ENCODE measurements at regions not wholly inside any gene's neighbourhood (a gene's known extent, or its start where the extent isn't known, plus 50 kb on each side); places are given as distances from the start of the nearest gene placed in this dataset.

DNA sequence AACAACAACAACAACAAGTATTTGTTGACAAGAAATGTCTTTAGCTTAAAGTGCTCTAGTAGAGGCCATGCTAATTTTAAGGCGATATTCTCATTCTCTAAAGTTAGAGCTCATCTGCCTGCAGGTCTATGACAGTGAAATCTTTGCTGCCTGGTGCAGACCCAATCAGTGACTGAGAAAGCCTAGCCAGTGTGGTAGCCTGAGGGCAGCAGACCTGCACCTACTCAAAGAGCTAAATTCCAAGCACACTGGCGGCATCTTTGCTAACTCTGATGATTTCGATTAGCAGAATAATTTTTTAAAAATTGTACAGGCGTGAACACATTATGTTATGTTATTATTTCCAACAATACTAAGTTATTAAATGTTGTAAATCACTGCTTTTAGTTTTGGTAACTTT is 228.8 kb upstream of the RGMA start (continued):
- TF ChIP-seq, protein P1, sequence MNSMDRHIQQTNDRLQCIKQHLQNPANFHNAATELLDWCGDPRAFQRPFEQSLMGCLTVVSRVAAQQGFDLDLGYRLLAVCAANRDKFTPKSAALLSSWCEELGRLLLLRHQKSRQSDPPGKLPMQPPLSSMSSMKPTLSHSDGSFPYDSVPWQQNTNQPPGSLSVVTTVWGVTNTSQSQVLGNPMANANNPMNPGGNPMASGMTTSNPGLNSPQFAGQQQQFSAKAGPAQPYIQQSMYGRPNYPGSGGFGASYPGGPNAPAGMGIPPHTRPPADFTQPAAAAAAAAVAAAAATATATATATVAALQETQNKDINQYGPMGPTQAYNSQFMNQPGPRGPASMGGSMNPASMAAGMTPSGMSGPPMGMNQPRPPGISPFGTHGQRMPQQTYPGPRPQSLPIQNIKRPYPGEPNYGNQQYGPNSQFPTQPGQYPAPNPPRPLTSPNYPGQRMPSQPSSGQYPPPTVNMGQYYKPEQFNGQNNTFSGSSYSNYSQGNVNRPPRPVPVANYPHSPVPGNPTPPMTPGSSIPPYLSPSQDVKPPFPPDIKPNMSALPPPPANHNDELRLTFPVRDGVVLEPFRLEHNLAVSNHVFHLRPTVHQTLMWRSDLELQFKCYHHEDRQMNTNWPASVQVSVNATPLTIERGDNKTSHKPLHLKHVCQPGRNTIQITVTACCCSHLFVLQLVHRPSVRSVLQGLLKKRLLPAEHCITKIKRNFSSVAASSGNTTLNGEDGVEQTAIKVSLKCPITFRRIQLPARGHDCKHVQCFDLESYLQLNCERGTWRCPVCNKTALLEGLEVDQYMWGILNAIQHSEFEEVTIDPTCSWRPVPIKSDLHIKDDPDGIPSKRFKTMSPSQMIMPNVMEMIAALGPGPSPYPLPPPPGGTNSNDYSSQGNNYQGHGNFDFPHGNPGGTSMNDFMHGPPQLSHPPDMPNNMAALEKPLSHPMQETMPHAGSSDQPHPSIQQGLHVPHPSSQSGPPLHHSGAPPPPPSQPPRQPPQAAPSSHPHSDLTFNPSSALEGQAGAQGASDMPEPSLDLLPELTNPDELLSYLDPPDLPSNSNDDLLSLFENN (IDR thresholded peaks at IDR 0.05; ENCODE audit: low read depth in 2 of 2, low read length in 2 of 2) = no peak

DNA sequence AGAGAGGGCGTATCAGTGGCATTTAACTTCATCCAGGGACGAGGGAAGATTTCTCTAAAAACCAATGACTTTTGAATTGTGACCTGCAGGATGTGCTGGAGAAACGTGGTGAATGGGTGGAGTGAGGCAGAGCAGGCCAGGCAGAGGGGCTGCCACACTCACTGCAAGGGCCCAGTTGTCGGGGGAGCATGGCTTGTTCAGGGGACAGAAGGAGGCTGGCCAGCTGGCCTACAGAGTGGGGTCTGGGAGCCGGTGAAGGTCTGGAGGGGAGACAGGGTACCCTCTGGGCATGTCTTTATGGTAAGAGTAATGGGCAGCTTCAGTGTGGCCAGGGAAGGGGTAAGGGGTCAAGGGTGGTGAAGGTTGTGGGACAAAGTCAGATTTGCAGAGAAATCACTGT is 225.2 kb upstream of the RGMA start:
- no peaks in the 10 kb centered on the region for H4K20me1 ChIP-seq (replicated peaks; ENCODE audit: control insufficient read depth, insufficient read depth, low read length)
- H3K9ac ChIP-seq (ENCODE audit: insufficient read depth in 1 of 2, low read depth in 2 of 2, low read length in 2 of 2) = no peak overlapping the region
- peaks cover 2 to 14% of the 10 kb centered on the region in 2 experiments; a peak in 2 of 5 replicates for H3K27me3 ChIP-seq (ENCODE audit: control insufficient read depth in 2 of 2, insufficient read depth in 2 of 2, low read length in 2 of 2)
- H3K4me3 ChIP-seq = no peak overlapping the region
- no peaks in the 10 kb centered on the region for H3K9me3 ChIP-seq (replicated peaks; ENCODE audit: control insufficient read depth, insufficient read depth, low read depth, low read length)
- BruUV-seq (replicated peaks) = no TSS peak
- ATAC-seq (no peak), DNase-seq (ENCODE audit: extremely low read depth in 1 of 4, low spot score in 3 of 4) (no peak), FAIRE-seq (no peak)
- H3K9me1 ChIP-seq (ENCODE audit: control insufficient read depth, insufficient read depth, low read length) = no peaks in the 10 kb centered on the region
- intact Hi-C loops (cut with micrococcal nuclease) = no loop called here
- H3K36me3 ChIP-seq (ENCODE audit: control insufficient read depth, insufficient read depth, low read length) = no peaks in the 10 kb centered on the region
- ChIA-PET CTCF (ENCODE audit: low intra/inter-chr PET ratio) (no interaction called here), POLR2A (no interaction called here)
- no peak overlapping the region for H3K4me2 ChIP-seq (ENCODE audit: insufficient read depth, low read length)
- no peak overlapping the region for H3K27ac ChIP-seq (ENCODE audit: extremely low read depth, low read depth, low read length)
- in situ Hi-C loops (cut with MboI) = no loop called here
- no peak overlapping the region for H2AFZ ChIP-seq (ENCODE audit: low read depth, low read length)
- H3K79me2 ChIP-seq (ENCODE audit: control insufficient read depth, insufficient read depth, low read length) = no peaks in the 10 kb centered on the region
- no peaks in the 10 kb centered on the region for H3K4me1 ChIP-seq (replicated peaks in 1 of 2; ENCODE audit: control insufficient read depth in 2 of 2, insufficient read depth in 2 of 2, low read length in 2 of 2)
- 0% methylated on average over 4 of the region's 5 CpGs for WGBS (ENCODE audit: insufficient coverage, low coverage, missing lambda C conversion rate)
- TF ChIP-seq ZNF668 (CRISPR knock-in tag; IDR thresholded peaks at IDR 0.05) (no peak), NR3C1 (CRISPR knock-in tag; IDR thresholded peaks at IDR 0.05) (no peak), SIX5 (IDR thresholded peaks at IDR 0.05; ENCODE audit: borderline replicate concordance in 1 of 2, insufficient read depth in 1 of 2, low read depth in 1 of 2, low read length in 2 of 2) (no peak), ZBTB17 (CRISPR knock-in tag; IDR thresholded peaks at IDR 0.05) (no peak), CCAR2 (IDR thresholded peaks at IDR 0.05; ENCODE audit: low read depth, low read length) (no peak)
- TF ChIP-seq, protein P2, sequence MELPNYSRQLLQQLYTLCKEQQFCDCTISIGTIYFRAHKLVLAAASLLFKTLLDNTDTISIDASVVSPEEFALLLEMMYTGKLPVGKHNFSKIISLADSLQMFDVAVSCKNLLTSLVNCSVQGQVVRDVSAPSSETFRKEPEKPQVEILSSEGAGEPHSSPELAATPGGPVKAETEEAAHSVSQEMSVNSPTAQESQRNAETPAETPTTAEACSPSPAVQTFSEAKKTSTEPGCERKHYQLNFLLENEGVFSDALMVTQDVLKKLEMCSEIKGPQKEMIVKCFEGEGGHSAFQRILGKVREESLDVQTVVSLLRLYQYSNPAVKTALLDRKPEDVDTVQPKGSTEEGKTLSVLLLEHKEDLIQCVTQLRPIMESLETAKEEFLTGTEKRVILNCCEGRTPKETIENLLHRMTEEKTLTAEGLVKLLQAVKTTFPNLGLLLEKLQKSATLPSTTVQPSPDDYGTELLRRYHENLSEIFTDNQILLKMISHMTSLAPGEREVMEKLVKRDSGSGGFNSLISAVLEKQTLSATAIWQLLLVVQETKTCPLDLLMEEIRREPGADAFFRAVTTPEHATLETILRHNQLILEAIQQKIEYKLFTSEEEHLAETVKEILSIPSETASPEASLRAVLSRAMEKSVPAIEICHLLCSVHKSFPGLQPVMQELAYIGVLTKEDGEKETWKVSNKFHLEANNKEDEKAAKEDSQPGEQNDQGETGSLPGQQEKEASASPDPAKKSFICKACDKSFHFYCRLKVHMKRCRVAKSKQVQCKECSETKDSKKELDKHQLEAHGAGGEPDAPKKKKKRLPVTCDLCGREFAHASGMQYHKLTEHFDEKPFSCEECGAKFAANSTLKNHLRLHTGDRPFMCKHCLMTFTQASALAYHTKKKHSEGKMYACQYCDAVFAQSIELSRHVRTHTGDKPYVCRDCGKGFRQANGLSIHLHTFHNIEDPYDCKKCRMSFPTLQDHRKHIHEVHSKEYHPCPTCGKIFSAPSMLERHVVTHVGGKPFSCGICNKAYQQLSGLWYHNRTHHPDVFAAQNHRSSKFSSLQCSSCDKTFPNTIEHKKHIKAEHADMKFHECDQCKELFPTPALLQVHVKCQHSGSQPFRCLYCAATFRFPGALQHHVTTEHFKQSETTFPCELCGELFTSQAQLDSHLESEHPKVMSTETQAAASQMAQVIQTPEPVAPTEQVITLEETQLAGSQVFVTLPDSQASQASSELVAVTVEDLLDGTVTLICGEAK (IDR thresholded peaks at IDR 0.05) = no peak
- TF ChIP-seq, protein P2 (CRISPR knock-in tag; IDR thresholded peaks at IDR 0.05) = no peak

Data from K562 (cell line).